WTC11 (cell line): ENCODE measurements at regions not wholly inside any gene's neighbourhood (a gene's known extent, or its start where the extent isn't known, plus 50 kb on each side); places are given as distances from the start of the nearest gene placed in this dataset.

ENCODE experiments used
- ATAC-seq: fragments of 200-7000 bp; cut with Tn5 transposase; 2 replicates; pipeline ENCODE4 v1.10.0; 2021; ENCODE audit warnings: mild to moderate bottlenecking, moderate library complexity
- CTCF ChIA-PET: fragments of 300-600 bp; sonication (Branson Sonifier 250); formaldehyde crosslinking; loops from one replicate; lab custom pipeline; 2021; ENCODE audit warnings: antibody characterized with exemption; lab: Charles Lee
- POLR2A ChIA-PET: fragments of 350-600 bp; sonication (Branson Sonifier 250); formaldehyde crosslinking; loops from one replicate; lab custom pipeline; 2021; ENCODE audit warnings: antibody characterized with exemption; lab: Charles Lee
- DNase-seq: peaks from one replicate; pipeline ENCODE4 v3.0.0; 2021; ENCODE audit warnings: low spot score
- H3K27ac Mint-ChIP-seq: 2 replicates; pipeline ENCODE4 v1.8.0; 2021; ENCODE audit warnings: mixed read lengths
- H3K27me3 Mint-ChIP-seq: 2 replicates; pipeline ENCODE4 v1.8.0; 2021; ENCODE audit warnings: low read depth, mild to moderate bottlenecking, moderate library complexity, mixed read lengths
- H3K36me3 Mint-ChIP-seq: 2 replicates; pipeline ENCODE4 v1.8.0; 2021; ENCODE audit warnings: mixed read lengths
- H3K4me1 Mint-ChIP-seq: 2 replicates; pipeline ENCODE4 v1.8.0; 2022; ENCODE audit warnings: mixed read lengths
- H3K4me3 Mint-ChIP-seq: 2 replicates; pipeline ENCODE4 v1.8.0; 2021; ENCODE audit warnings: mild to moderate bottlenecking, moderate library complexity, mixed read lengths
- H3K9me3 Mint-ChIP-seq: 2 replicates; pipeline ENCODE4 v1.8.0; 2021; ENCODE audit warnings: mixed read lengths
- CBFB ChIP-seq: sonication (generic); formaldehyde crosslinking; IDR thresholded peaks from 2 replicates; pipeline ENCODE4 v1.8.1; 2022; ENCODE audit warnings: mild to moderate bottlenecking, low read depth, missing genetic modification reagents
- ELF4 ChIP-seq: sonication (generic); formaldehyde crosslinking; IDR thresholded peaks from 2 replicates; pipeline ENCODE4 v1.8.1; 2022; ENCODE audit warnings: low read depth, mild to moderate bottlenecking, moderate library complexity, missing genetic modification reagents
- GRHL2 ChIP-seq: fragments of 250-450 bp; sonication (Bioruptor Pico); IDR thresholded peaks from 2 replicates; pipeline ENCODE4 v1.8.0; 2022; ENCODE audit warnings: mild to moderate bottlenecking, moderate library complexity; ENCODE audit not compliant: insufficient replicate concordance, severe bottlenecking
- MYBL2 ChIP-seq: sonication (generic); formaldehyde crosslinking; IDR thresholded peaks from 2 replicates; pipeline ENCODE4 v1.8.1; 2023; ENCODE audit warnings: mild to moderate bottlenecking, moderate library complexity, missing genetic modification reagents
- NR2C2 ChIP-seq: sonication (generic); formaldehyde crosslinking; IDR thresholded peaks from 2 replicates; pipeline ENCODE4 v1.8.0; 2022; ENCODE audit warnings: mild to moderate bottlenecking, missing genetic modification reagents
- PRRX2 ChIP-seq: fragments of 250-450 bp; sonication (Bioruptor Pico); IDR thresholded peaks from 2 replicates; pipeline ENCODE4 v1.8.0; 2021; ENCODE audit warnings: mild to moderate bottlenecking
- SOX15 ChIP-seq: fragments of 250-450 bp; sonication (Bioruptor Pico); IDR thresholded peaks from 2 replicates; pipeline ENCODE4 v1.9.0; 2021; ENCODE audit warnings: mild to moderate bottlenecking
- SP1 ChIP-seq: sonication (generic); formaldehyde crosslinking; conservative IDR thresholded peaks from 2 replicates; pipeline ENCODE4 v1.8.1; 2022; ENCODE audit warnings: missing genetic modification reagents
- TEAD4 ChIP-seq: sonication (generic); formaldehyde crosslinking; IDR thresholded peaks from 2 replicates; pipeline ENCODE4 v1.8.0; 2022; ENCODE audit warnings: mild to moderate bottlenecking, missing genetic modification reagents
- ZBTB43 ChIP-seq: sonication (generic); formaldehyde crosslinking; IDR thresholded peaks from 2 replicates; pipeline ENCODE4 v1.8.1; 2023; ENCODE audit warnings: mild to moderate bottlenecking, missing genetic modification reagents
- ZNF423 ChIP-seq: fragments of 250-450 bp; sonication (Bioruptor Pico); IDR thresholded peaks from 2 replicates; pipeline ENCODE4 v2.1.2; 2022; ENCODE audit warnings: mild to moderate bottlenecking, moderate library complexity
- TF ChIP-seq, protein P1 (sequence below): sonication (generic); formaldehyde crosslinking; IDR thresholded peaks from 2 replicates; pipeline ENCODE4 v1.8.1; 2022; ENCODE audit warnings: mild to moderate bottlenecking, moderate library complexity, missing genetic modification reagents
- TF ChIP-seq, protein P2 (sequence below): sonication (generic); formaldehyde crosslinking; IDR thresholded peaks from 2 replicates; pipeline ENCODE4 v1.8.0; 2023; ENCODE audit warnings: missing genetic modification reagents, mild to moderate bottlenecking, borderline replicate concordance
- TF ChIP-seq, protein P3 (sequence below): sonication (generic); formaldehyde crosslinking; IDR thresholded peaks from 2 replicates; pipeline ENCODE4 v1.8.0; 2023; ENCODE audit warnings: missing genetic modification reagents
- TF ChIP-seq, protein P4 (sequence below): fragments of 250-450 bp; sonication (Bioruptor Pico); IDR thresholded peaks from 2 replicates; pipeline ENCODE4 v2.1.2; 2022; ENCODE audit warnings: mild to moderate bottlenecking, moderate library complexity
- TF ChIP-seq, protein P5 (sequence below): fragments of 250-450 bp; sonication (Bioruptor Pico); IDR thresholded peaks from 2 replicates; pipeline ENCODE4 v1.9.0; 2021; ENCODE audit warnings: mild to moderate bottlenecking, borderline replicate concordance

- ATAC-seq (no peak), DNase-seq (no peak)
- TF ChIP-seq ZNF423 (no peak), MYBL2 (CRISPR knock-in tag) (no peak), SOX15 (CRISPR knock-in tag) (no peak), NR2C2 (no peak), ELF4 (CRISPR knock-in tag) (no peak), SP1 (no peak), TEAD4 (CRISPR knock-in tag) (no peak)
- TF ChIP-seq, protein P1, sequence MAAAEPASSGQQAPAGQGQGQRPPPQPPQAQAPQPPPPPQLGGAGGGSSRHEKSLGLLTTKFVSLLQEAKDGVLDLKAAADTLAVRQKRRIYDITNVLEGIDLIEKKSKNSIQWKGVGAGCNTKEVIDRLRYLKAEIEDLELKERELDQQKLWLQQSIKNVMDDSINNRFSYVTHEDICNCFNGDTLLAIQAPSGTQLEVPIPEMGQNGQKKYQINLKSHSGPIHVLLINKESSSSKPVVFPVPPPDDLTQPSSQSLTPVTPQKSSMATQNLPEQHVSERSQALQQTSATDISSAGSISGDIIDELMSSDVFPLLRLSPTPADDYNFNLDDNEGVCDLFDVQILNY (CRISPR knock-in tag): no peak
- TF ChIP-seq, protein P2, sequence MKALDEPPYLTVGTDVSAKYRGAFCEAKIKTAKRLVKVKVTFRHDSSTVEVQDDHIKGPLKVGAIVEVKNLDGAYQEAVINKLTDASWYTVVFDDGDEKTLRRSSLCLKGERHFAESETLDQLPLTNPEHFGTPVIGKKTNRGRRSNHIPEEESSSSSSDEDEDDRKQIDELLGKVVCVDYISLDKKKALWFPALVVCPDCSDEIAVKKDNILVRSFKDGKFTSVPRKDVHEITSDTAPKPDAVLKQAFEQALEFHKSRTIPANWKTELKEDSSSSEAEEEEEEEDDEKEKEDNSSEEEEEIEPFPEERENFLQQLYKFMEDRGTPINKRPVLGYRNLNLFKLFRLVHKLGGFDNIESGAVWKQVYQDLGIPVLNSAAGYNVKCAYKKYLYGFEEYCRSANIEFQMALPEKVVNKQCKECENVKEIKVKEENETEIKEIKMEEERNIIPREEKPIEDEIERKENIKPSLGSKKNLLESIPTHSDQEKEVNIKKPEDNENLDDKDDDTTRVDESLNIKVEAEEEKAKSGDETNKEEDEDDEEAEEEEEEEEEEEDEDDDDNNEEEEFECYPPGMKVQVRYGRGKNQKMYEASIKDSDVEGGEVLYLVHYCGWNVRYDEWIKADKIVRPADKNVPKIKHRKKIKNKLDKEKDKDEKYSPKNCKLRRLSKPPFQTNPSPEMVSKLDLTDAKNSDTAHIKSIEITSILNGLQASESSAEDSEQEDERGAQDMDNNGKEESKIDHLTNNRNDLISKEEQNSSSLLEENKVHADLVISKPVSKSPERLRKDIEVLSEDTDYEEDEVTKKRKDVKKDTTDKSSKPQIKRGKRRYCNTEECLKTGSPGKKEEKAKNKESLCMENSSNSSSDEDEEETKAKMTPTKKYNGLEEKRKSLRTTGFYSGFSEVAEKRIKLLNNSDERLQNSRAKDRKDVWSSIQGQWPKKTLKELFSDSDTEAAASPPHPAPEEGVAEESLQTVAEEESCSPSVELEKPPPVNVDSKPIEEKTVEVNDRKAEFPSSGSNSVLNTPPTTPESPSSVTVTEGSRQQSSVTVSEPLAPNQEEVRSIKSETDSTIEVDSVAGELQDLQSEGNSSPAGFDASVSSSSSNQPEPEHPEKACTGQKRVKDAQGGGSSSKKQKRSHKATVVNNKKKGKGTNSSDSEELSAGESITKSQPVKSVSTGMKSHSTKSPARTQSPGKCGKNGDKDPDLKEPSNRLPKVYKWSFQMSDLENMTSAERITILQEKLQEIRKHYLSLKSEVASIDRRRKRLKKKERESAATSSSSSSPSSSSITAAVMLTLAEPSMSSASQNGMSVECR: no peak
- H3K27me3 Mint-ChIP-seq: no peaks in the 10 kb centered on the region
- H3K4me3 Mint-ChIP-seq: no peak overlapping the region
- POLR2A ChIA-PET: no interaction called here
- CTCF ChIA-PET: no interaction called here
- H3K4me1 Mint-ChIP-seq: no peaks in the 10 kb centered on the region
- H3K9me3 Mint-ChIP-seq: peaks cover 9% of the 10 kb centered on the region
- H3K36me3 Mint-ChIP-seq: peaks cover 4% of the 10 kb centered on the region; the same call in 1 of the 2 replicates
- H3K27ac Mint-ChIP-seq: no peak overlapping the region
These were observed 231.2 kb upstream of the SEMA3A start for GRCh38 chr7:84425702-84426259.

DNA sequence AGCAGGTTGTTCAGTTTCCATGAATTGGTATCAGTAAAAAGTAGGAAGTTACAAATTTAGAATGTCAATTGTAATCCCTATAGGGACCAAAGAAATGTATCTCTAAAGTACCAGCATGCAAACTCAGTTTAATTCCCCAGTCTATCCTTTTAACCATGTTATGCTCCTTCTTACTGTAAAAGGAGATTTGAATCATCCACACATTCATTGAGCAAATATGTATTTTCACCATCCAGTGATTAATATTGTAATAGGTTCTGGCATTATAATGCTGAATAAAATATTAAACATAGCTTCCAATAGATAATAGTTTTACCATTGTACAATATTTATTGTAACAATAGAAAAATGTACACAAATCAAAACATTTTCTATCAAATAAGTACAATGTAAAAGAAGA is 228.2 kb upstream of the SEMA3A start:
- no peak for ATAC-seq
- H3K4me3 Mint-ChIP-seq: no peak overlapping the region
- TF ChIP-seq CBFB (CRISPR knock-in tag): no peak
- no peak for TF ChIP-seq PRRX2 (CRISPR knock-in tag)
- TF ChIP-seq, protein P3, sequence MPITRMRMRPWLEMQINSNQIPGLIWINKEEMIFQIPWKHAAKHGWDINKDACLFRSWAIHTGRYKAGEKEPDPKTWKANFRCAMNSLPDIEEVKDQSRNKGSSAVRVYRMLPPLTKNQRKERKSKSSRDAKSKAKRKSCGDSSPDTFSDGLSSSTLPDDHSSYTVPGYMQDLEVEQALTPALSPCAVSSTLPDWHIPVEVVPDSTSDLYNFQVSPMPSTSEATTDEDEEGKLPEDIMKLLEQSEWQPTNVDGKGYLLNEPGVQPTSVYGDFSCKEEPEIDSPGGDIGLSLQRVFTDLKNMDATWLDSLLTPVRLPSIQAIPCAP (CRISPR knock-in tag): no peak
- TF ChIP-seq, protein P4, sequence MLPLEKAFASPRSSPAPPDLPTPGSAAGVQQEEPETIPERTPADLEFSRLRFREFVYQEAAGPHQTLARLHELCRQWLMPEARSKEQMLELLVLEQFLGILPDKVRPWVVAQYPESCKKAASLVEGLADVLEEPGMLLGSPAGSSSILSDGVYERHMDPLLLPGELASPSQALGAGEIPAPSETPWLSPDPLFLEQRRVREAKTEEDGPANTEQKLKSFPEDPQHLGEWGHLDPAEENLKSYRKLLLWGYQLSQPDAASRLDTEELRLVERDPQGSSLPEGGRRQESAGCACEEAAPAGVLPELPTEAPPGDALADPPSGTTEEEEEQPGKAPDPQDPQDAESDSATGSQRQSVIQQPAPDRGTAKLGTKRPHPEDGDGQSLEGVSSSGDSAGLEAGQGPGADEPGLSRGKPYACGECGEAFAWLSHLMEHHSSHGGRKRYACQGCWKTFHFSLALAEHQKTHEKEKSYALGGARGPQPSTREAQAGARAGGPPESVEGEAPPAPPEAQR (CRISPR knock-in tag): no peak
- no peak for TF ChIP-seq GRHL2
- TF ChIP-seq, protein P5, sequence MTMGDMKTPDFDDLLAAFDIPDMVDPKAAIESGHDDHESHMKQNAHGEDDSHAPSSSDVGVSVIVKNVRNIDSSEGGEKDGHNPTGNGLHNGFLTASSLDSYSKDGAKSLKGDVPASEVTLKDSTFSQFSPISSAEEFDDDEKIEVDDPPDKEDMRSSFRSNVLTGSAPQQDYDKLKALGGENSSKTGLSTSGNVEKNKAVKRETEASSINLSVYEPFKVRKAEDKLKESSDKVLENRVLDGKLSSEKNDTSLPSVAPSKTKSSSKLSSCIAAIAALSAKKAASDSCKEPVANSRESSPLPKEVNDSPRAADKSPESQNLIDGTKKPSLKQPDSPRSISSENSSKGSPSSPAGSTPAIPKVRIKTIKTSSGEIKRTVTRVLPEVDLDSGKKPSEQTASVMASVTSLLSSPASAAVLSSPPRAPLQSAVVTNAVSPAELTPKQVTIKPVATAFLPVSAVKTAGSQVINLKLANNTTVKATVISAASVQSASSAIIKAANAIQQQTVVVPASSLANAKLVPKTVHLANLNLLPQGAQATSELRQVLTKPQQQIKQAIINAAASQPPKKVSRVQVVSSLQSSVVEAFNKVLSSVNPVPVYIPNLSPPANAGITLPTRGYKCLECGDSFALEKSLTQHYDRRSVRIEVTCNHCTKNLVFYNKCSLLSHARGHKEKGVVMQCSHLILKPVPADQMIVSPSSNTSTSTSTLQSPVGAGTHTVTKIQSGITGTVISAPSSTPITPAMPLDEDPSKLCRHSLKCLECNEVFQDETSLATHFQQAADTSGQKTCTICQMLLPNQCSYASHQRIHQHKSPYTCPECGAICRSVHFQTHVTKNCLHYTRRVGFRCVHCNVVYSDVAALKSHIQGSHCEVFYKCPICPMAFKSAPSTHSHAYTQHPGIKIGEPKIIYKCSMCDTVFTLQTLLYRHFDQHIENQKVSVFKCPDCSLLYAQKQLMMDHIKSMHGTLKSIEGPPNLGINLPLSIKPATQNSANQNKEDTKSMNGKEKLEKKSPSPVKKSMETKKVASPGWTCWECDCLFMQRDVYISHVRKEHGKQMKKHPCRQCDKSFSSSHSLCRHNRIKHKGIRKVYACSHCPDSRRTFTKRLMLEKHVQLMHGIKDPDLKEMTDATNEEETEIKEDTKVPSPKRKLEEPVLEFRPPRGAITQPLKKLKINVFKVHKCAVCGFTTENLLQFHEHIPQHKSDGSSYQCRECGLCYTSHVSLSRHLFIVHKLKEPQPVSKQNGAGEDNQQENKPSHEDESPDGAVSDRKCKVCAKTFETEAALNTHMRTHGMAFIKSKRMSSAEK (CRISPR knock-in tag): no peak
- TF ChIP-seq ZBTB43 (CRISPR knock-in tag): no peak
- no peak for TF ChIP-seq NR2C2
- H3K27me3 Mint-ChIP-seq: no peaks in the 10 kb centered on the region
- ChIA-PET CTCF (no interaction called here), POLR2A (no interaction called here)
- no peaks in the 10 kb centered on the region for H3K4me1 Mint-ChIP-seq
- no peak overlapping the region for H3K27ac Mint-ChIP-seq
- peaks cover 20% of the 10 kb centered on the region for H3K9me3 Mint-ChIP-seq
- no peak for DNase-seq
- peaks cover 8% of the 10 kb centered on the region for H3K36me3 Mint-ChIP-seq
